Stimulated activated CD4-positive, alpha-beta T cell treated with anti-CD3 and anti-CD28 coated beads, Interleukin-1b, Interleukin-23, amount 100 ng/mL, for 1 hour (primary cell): ENCODE measurements at regions not wholly inside any gene's neighbourhood (a gene's known extent, or its start where the extent isn't known, plus 50 kb on each side); places are given as distances from the start of the nearest gene placed in this dataset.

Experiments used
- DNase-seq, 2 donors: peaks; one replicate each; pipeline ENCODE4 v3.0.0-alpha.2; 2020; ENCODE audit warnings: low read depth in 2 of 2

GRCh38 chr15:95442107-95442719 lies 888.3 kb upstream of the NR2F2 start:
- DNase-seq: no peak

DNA sequence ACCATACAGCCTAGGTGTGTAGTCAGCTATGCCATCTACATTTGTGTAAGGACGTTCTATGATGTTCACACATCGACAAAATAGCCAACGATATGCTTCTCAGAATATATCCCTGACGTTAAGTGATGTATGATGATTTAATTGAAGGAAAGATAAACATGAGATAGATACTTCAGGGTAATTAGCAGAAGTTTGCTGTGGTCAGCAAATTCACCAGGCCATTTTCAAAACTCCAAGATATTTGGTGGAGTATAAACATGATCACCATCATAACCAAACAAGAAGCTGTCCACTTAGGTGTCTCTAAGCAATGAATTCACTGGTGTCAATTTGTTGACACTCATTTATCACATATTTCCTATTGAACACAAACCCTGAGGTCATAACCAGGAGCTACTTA lies 885.6 kb upstream of the NR2F2 start:
- DNase-seq: no peak

DNA sequence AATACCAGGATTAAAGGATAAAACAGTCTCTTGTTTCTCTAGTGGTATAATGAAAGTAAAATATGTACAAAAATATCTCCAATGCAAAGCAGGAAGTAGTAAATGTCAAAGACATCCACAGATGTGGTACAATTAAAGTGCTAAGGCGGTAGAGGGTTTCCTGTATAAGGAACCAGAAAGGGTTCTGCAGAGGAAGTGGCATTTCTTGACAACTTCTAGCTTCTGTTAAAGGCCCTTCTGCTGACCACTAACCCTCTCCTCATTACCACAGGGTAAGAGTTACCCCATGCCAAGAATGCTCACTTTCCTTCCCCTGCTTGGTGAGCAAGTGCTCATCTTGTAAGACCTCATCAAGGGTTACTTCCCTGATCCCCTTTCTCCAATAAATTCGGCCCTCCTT lies 883.6 kb upstream of the NR2F2 start:
- no peak for DNase-seq

- DNase-seq: no peak
Observed at GRCh38 chr15:95447486-95447885, 883.0 kb upstream of the NR2F2 start.

- no peak for DNase-seq
Observed at GRCh38 chr15:95448531-95449229, 881.8 kb upstream of the NR2F2 start.

DNA sequence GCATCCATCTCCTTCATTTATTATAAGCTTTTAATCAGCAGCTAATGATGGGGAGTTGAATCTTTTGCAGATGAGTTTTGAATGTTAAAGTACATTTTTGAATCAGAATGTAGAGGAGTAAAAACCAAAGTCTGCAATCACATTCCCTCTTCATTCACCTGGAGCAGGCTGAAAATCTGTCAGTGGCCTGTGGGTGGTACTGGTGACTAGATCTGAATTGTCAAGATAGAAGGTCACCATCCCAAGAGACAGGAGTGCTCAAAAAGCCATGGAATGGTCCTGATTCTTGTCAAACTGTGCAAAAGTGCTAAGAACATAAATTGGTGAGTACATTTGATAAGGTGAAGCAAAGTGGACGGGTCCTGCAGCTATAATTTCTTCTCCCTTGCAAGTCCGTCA lies 881.3 kb upstream of the NR2F2 start:
- no peak for DNase-seq

DNA sequence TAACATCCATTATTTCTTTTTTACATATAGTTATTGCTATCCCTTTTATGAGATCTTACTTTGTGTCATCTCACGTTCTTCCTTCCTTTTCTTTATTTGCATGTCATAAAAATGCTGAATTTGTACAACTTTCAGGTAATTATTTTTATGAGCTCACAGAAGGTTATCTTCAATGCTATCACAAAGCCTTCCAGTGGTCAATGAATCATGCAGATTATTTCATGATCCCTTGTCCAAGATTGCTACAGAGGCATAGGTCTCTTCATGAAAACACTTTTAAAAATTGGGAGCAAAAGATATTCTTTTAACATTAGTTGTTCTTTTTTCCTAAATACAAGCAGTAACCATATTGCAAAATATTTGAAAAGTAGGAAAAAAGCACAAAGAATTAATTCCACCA lies 880.1 kb upstream of the NR2F2 start:
- no peak for DNase-seq

DNA sequence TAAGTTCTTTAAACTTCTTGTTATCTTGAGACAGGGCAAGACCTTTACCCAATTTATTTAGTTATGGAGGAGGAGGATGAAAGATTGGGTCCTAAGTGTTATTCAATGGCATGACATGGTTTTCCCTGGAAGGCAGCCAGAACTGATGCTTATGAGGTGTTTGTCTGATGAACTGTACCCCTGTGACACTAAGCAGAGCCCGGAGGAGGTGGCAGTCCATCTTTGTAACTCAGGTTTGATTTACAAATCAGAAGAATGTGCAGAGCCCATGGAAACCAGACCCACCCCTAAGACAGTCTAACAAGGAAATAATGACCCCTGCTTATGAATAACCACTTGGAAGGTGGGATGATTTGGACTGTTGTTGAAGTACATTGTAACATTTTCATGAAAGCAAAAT lies 878.6 kb upstream of the NR2F2 start:
- no peak for DNase-seq

- DNase-seq: no peak
Observed at GRCh38 chr15:95454403-95455262, 875.9 kb upstream of the NR2F2 start.

DNA sequence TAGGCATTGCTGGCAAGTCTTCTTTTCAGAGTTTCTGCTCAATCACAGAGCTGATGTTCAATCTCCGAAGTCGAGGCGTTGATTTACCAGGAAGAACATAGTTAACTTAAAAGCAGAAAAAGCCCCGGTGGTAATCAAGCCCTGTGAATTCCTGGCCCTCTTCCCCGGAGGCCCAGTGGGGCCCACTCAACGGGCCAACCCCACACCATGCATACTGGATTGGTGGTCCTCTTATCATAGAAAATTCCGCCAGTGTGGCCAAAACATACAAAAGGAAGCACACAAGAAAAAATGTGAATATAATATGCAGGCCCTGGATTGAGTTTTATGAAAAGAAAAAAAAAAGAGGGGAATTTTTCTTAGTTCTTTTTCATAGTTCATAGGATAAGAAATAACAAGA lies 873.0 kb upstream of the NR2F2 start:
- DNase-seq: no peak

GRCh38 chr15:95458721-95459120 lies 871.8 kb upstream of the NR2F2 start:
- DNase-seq: no peak

- DNase-seq: no peak
Observed at GRCh38 chr15:95459273-95459672, 871.2 kb upstream of the NR2F2 start.

GRCh38 chr15:95464509-95464908 lies 866.0 kb upstream of the NR2F2 start:
- DNase-seq: no peak

GRCh38 chr15:95468820-95469219 lies 861.7 kb upstream of the NR2F2 start:
- no peak for DNase-seq

DNA sequence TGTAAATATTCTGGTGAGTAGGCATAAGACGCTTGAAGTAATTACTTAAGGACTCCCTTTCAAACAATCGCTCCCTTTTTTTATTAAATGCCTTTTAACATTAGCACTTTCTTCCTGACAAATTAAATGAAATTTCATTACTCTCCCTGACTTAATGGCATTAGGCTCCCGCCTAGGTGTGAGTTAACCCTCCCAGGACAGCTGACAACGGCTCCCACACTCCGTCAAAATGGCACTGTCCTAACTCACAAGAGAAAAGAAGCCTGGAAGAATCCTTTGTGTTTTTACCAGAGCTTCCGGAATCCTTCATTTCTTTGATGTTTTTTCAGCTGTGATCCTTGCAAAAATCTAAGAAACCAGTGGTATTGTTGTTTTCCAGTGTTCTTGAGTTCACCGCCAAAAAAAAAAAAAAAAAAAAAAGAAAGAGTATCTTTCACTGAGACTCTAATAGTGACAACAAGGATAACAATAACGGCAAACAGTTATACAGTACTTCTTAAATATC lies 861.0 kb upstream of the NR2F2 start:
- DNase-seq: no peak

- no peak for DNase-seq
Observed at GRCh38 chr15:95470529-95470928, 860.0 kb upstream of the NR2F2 start.

GRCh38 chr15:95470997-95471689 lies 859.4 kb upstream of the NR2F2 start:
- no peak for DNase-seq

DNA sequence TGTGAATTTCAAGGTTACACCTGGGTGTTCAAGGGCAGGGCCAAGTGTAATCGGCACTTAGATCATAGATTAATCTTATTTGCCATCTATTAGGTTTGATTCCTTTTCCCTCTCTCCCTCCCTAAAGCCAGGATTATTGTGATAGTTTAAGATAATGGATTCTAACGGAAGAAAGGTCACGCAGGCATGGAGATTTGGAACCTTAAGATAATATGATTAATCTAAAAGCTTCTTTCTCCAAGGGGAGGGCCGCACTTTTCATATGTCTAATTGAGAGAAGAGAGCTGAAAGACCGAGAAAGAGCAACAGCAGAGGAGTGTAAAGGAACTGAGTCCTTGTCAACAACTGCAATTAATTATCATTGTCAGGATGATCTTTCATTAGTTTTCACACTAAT lies 858.8 kb upstream of the NR2F2 start:
- DNase-seq: no peak

GRCh38 chr15:95475067-95475466 lies 855.4 kb upstream of the NR2F2 start:
- no peak for DNase-seq

DNA sequence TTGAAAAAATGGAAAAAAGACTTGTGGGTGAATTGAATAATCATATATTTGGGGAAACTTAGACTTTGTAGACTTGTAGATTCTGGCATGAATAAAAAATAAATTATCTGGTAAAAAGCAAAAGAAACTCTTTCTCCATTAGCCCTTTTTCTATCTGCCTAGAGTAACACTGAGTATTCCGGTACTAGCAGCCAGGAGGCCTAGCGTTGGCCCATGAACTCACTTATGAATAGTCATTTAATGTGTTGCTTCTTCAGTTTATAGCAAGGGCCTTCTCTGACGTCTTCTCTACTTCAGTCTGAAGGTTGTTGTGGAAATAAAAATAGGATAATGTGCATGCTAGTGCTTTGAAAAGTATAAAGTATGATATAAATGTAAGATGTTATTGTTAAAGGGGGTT lies 851.2 kb upstream of the NR2F2 start:
- DNase-seq: no peak

DNA sequence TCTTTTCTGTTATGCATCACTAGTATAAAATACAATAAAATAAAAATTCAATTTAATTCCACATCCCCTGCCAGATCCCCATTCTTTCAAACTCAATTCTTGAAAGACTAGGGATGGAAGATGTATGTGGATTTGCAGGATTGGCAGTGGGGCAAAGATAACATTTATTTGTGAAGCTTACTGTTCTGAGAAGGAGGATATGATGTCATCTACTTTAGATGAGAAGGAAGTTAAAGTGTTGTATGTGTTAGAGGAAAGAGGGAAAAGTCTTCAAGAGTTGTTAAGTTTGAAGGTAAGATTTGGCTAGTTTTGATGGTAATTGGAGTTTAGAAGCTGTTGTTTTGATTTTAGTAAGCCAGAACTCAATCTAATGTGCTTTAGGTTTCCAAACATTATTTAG lies 845.1 kb upstream of the NR2F2 start:
- DNase-seq: no peak

- DNase-seq: no peak
Observed at GRCh38 chr15:95486224-95486623, 844.3 kb upstream of the NR2F2 start.
